ENCODE measurements at regions not wholly inside any gene's neighbourhood (a gene's known extent, or its start where the extent isn't known, plus 50 kb on each side); places are given as distances from the start of the nearest gene placed in this dataset.

DNA sequence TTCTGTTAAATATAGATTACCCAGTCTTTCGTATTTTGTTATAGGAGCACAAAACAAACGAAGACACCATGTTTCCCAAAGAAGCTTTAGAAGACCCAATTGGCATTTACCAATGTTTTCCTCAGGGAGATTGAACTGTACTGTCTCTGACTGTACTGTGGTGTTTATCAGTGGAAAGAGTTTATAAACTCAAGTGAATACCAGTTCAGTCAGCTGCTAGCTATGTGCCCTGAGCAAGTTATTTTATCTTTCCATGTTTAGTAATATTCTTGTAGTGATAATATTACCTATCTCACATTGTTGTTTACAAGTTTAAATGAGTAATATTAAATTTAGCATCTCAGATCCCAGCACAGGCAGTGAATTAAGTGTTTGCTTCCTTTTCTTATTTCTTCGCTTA lies 773.2 kb downstream of the KCNA4 start:
- TF ChIP-seq POLR2AphosphoS5 (IDR thresholded peaks at IDR 0.05; ENCODE audit: borderline replicate concordance, low read depth, low read length) (no peak), EZH2 (IDR thresholded peaks at IDR 0.05) (no peak), FOXP2 (optimal IDR thresholded peaks at IDR 0.05; ENCODE audit: control extremely low read depth, extremely low read length, insufficient read depth) (no peak)
